ENCODE measurements at regions not wholly inside any gene's neighbourhood (a gene's known extent, or its start where the extent isn't known, plus 50 kb on each side); places are given as distances from the start of the nearest gene placed in this dataset.

- Histone ChIP-seq H3K9me3 (ENCODE audit: low read length) (no peaks in the 10 kb centered on the region), H3K4me1 (ENCODE audit: insufficient read depth, low read length) (no peaks in the 10 kb centered on the region), H3K27me3 (ENCODE audit: control insufficient read depth in 1 of 2, insufficient read depth in 2 of 2, low read length in 2 of 2) (no peaks in the 10 kb centered on the region), H3K4me3 (replicated peaks in 1 of 3; ENCODE audit: insufficient read depth in 1 of 3, low read depth in 2 of 3, low read length in 3 of 3) (no peak overlapping the region), H3K4me2 (ENCODE audit: low read depth, low read length) (no peak overlapping the region), H3K79me2 (ENCODE audit: insufficient read depth, low read length) (no peaks in the 10 kb centered on the region), H4K20me1 (ENCODE audit: insufficient read depth, low read length) (no peaks in the 10 kb centered on the region), H2AFZ (ENCODE audit: low read length) (no peak overlapping the region), H3K36me3 (replicated peaks in 1 of 2; ENCODE audit: control insufficient read depth in 1 of 2, insufficient read depth in 2 of 2, low read length in 2 of 2) (no peaks in the 10 kb centered on the region), H3K9ac (ENCODE audit: insufficient read depth, low read depth, low read length) (no peak overlapping the region), H3K27ac (ENCODE audit: extremely low read length, insufficient read depth, low read length) (no peak overlapping the region)
- ATAC-seq (no peak), DNase-seq (ENCODE audit: low spot score) (no peak), FAIRE-seq (no peak)
- ChIA-PET POLR2A (no interaction called here), CTCF (ENCODE audit: low intra/inter-chr PET ratio, low total read pairs) (no interaction called here)
- TF ChIP-seq ZNF160 (CRISPR knock-in tag; IDR thresholded peaks at IDR 0.05) (no peak), GATAD2A (CRISPR knock-in tag; IDR thresholded peaks at IDR 0.05) (no peak), MEIS1 (CRISPR knock-in tag; IDR thresholded peaks at IDR 0.05; ENCODE audit: borderline replicate concordance) (no peak), MAFK (conservative IDR thresholded peaks at IDR 0.05 in 1 of 2, IDR thresholded peaks at IDR 0.05 in 1 of 2; ENCODE audit: low read length in 2 of 2) (no peak), TBP (CRISPR knock-in tag; IDR thresholded peaks at IDR 0.05) (no peak), RBAK (CRISPR knock-in tag; IDR thresholded peaks at IDR 0.05) (no peak), SIN3A (IDR thresholded peaks at IDR 0.05; ENCODE audit: borderline replicate concordance, low read depth, low read length) (no peak)
- intact Hi-C loops (cut with micrococcal nuclease; ENCODE audit: unreplicated experiment) (no loop called here), in situ Hi-C loops (cut with HindIII; ENCODE audit: extremely low pct_ligation_motif_present, low pct_unique_long_range_greater_than_20kb) (loop anchor here (25.0 kb wide), 2 partner anchors 390 to 865 kb away; no protein-coding TSS in a partner anchor)
- no TSS peak for BruUV-seq (replicated peaks)
Measured at GRCh38 chr3:22951910-22952309, 251.2 kb upstream of the UBE2E2 start.

- no peaks in the 10 kb centered on the region for H3K27me3 ChIP-seq (ENCODE audit: control insufficient read depth in 1 of 2, insufficient read depth in 2 of 2, low read length in 2 of 2)
- in situ Hi-C loops (cut with HindIII; ENCODE audit: extremely low pct_ligation_motif_present, low pct_unique_long_range_greater_than_20kb) (loop anchor here (25.0 kb wide), 2 partner anchors 391 to 866 kb away; no protein-coding TSS in a partner anchor), intact Hi-C loops (cut with micrococcal nuclease; ENCODE audit: unreplicated experiment) (no loop called here)
- POLR2A ChIA-PET: no interaction called here
- no peaks in the 10 kb centered on the region for H3K9me3 ChIP-seq (ENCODE audit: low read length)
- WGBS (ENCODE audit: low lambda C conversion rate): 2% methylated on average over 3 of the region's 3 CpGs
- no peaks in the 10 kb centered on the region for H3K4me1 ChIP-seq (ENCODE audit: insufficient read depth, low read length)
- H3K27ac ChIP-seq (ENCODE audit: extremely low read length, insufficient read depth, low read length): no peak overlapping the region
- H3K4me2 ChIP-seq (ENCODE audit: low read depth, low read length): no peak overlapping the region
- DNase-seq (ENCODE audit: low spot score) (no peak), ATAC-seq (no peak), FAIRE-seq (no peak)
- H3K79me2 ChIP-seq (ENCODE audit: insufficient read depth, low read length): no peaks in the 10 kb centered on the region
- no peak overlapping the region for H3K9ac ChIP-seq (ENCODE audit: insufficient read depth, low read depth, low read length)
- H2AFZ ChIP-seq (ENCODE audit: low read length): no peak overlapping the region
- H3K36me3 ChIP-seq (replicated peaks in 1 of 2; ENCODE audit: control insufficient read depth in 1 of 2, insufficient read depth in 2 of 2, low read length in 2 of 2): no peaks in the 10 kb centered on the region
- no peaks in the 10 kb centered on the region for H4K20me1 ChIP-seq (ENCODE audit: insufficient read depth, low read length)
- no TSS peak for BruUV-seq (replicated peaks)
- CTCF ChIA-PET (ENCODE audit: low intra/inter-chr PET ratio, low total read pairs): no interaction called here
- H3K4me3 ChIP-seq (replicated peaks in 1 of 3; ENCODE audit: insufficient read depth in 1 of 3, low read depth in 2 of 3, low read length in 3 of 3): no peak overlapping the region
- TF ChIP-seq ARID3A (IDR thresholded peaks at IDR 0.05; ENCODE audit: low read depth, low read length) (no peak), ZBTB7B (CRISPR knock-in tag; IDR thresholded peaks at IDR 0.05) (no peak), FOXP4 (CRISPR knock-in tag; IDR thresholded peaks at IDR 0.05) (no peak), ZNF724P (CRISPR knock-in tag; IDR thresholded peaks at IDR 0.05; ENCODE audit: borderline replicate concordance) (no peak), BORCS8-MEF2B (CRISPR knock-in tag; IDR thresholded peaks at IDR 0.05) (no peak), ZNF564 (CRISPR knock-in tag; IDR thresholded peaks at IDR 0.05) (no peak), SRSF9 (IDR thresholded peaks at IDR 0.05; ENCODE audit: borderline replicate concordance, insufficient read depth, low read depth, low read length, poor library complexity, severe bottlenecking) (no peak), ZNF235 (CRISPR knock-in tag; IDR thresholded peaks at IDR 0.05; ENCODE audit: borderline replicate concordance) (no peak)
Measured at GRCh38 chr3:22952860-22953259, 250.3 kb upstream of the UBE2E2 start.

Measured in HepG2 (cell line).